Fibroblast of lung (primary cell): ENCODE measurements at regions not wholly inside any gene's neighbourhood (a gene's known extent, or its start where the extent isn't known, plus 50 kb on each side); places are given as distances from the start of the nearest gene placed in this dataset.

Experiments
- EZH2 ChIP-seq: IDR thresholded peaks from 2 replicates; pipeline ENCODE4 v1.5.1; 2012; ENCODE audit warnings: low read length, control low read depth, mild to moderate bottlenecking; ENCODE audit errors: missing control alignments
- TF ChIP-seq, protein P1 (sequence below), 2 donors: IDR thresholded peaks in 1 of 2; conservative IDR thresholded peaks in 1 of 2; 1 replicate in 1 of 2; 2 replicates in 1 of 2; pipeline ENCODE4 v1.5.1; 2011 to 2012; ENCODE audit warnings: low read length in 2 of 2, control low read depth in 1 of 2, inconsistent platforms in 1 of 2, low read depth in 1 of 2, mild to moderate bottlenecking in 1 of 2

DNA sequence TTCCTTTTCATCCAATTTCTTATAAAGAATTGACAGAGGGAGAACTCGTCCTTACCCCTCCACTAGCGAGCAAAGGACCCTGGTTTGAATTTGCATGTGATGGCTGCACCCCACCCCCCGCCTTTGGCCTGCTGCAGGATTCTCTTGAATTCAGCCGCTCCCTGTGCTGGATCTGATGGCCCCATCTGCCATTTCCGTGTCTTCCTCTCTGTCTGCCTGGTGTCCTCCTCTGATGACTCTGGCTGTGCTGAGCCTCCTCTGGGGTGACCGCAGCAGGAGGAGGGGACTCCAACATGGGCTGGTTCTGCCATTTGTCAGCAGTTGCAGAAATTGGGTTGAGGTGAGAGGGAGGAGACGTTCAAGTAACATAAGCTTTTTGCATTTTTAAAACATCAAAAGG lies 188.8 kb downstream of the DLL1 start:
- TF ChIP-seq, protein P1, sequence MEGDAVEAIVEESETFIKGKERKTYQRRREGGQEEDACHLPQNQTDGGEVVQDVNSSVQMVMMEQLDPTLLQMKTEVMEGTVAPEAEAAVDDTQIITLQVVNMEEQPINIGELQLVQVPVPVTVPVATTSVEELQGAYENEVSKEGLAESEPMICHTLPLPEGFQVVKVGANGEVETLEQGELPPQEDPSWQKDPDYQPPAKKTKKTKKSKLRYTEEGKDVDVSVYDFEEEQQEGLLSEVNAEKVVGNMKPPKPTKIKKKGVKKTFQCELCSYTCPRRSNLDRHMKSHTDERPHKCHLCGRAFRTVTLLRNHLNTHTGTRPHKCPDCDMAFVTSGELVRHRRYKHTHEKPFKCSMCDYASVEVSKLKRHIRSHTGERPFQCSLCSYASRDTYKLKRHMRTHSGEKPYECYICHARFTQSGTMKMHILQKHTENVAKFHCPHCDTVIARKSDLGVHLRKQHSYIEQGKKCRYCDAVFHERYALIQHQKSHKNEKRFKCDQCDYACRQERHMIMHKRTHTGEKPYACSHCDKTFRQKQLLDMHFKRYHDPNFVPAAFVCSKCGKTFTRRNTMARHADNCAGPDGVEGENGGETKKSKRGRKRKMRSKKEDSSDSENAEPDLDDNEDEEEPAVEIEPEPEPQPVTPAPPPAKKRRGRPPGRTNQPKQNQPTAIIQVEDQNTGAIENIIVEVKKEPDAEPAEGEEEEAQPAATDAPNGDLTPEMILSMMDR (conservative IDR thresholded peaks at IDR 0.05 in 1 of 2, IDR thresholded peaks at IDR 0.05 in 1 of 2; ENCODE audit: low read depth in 1 of 2, low read length in 2 of 2), result no peak
- no peak for TF ChIP-seq EZH2
